ENCODE measurements at regions not wholly inside any gene's neighbourhood (a gene's known extent, or its start where the extent isn't known, plus 50 kb on each side); places are given as distances from the start of the nearest gene placed in this dataset.

GRCh38 chr3:82495655-82496054 lies 734.2 kb upstream of the GBE1 start:
- no peaks in the 10 kb centered on the region for H3K27me3 ChIP-seq
- DNase-seq: no peak
- intact Hi-C loops (cut with DNase I): no loop called here
- H3K27ac ChIP-seq: no peak overlapping the region
- WGBS, 4 donors: 51 to 94% (median 87%) methylated on average over 2 of the region's 2 CpGs
- H3K4me1 ChIP-seq (replicated peaks in 1 of 2): no peaks in the 10 kb centered on the region
- no peaks in the 10 kb centered on the region for H3K9me3 ChIP-seq (replicated peaks in 1 of 3)
- no peak overlapping the region for H3K4me3 ChIP-seq
- TF ChIP-seq, protein P1, sequence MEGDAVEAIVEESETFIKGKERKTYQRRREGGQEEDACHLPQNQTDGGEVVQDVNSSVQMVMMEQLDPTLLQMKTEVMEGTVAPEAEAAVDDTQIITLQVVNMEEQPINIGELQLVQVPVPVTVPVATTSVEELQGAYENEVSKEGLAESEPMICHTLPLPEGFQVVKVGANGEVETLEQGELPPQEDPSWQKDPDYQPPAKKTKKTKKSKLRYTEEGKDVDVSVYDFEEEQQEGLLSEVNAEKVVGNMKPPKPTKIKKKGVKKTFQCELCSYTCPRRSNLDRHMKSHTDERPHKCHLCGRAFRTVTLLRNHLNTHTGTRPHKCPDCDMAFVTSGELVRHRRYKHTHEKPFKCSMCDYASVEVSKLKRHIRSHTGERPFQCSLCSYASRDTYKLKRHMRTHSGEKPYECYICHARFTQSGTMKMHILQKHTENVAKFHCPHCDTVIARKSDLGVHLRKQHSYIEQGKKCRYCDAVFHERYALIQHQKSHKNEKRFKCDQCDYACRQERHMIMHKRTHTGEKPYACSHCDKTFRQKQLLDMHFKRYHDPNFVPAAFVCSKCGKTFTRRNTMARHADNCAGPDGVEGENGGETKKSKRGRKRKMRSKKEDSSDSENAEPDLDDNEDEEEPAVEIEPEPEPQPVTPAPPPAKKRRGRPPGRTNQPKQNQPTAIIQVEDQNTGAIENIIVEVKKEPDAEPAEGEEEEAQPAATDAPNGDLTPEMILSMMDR (IDR thresholded peaks at IDR 0.05): no peak
- TF ChIP-seq POLR2A (IDR thresholded peaks at IDR 0.05): no peak
- no peaks in the 10 kb centered on the region for H3K36me3 ChIP-seq (replicated peaks in 1 of 2)

DNA sequence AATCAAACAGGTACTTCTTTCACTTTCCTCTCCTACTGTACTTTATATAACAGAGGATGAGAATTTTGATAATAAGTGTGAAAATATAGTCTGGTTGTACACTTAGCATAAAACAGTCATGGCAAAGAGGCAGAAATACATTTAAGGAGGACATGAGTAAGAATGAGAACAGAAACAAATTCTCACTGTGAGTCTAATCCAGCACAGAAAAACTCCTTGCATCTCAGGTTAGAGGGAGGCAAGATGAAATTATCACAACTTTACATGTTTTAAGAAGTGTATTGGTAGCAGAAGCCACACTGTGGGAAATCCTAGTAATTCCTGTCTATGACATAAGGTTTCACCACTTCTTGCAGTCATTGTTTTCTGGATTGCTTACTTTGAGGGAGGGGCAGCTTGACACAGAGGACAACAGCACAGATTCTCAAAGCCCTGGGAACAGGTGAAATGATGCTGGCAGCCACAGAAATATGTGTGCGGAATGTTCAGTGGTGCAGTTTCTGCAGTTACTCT lies 733.6 kb upstream of the GBE1 start:
- Histone ChIP-seq H3K27ac (no peak overlapping the region), H3K4me1 (replicated peaks in 1 of 2) (no peaks in the 10 kb centered on the region), H3K36me3 (replicated peaks in 1 of 2) (no peaks in the 10 kb centered on the region), H3K27me3 (no peaks in the 10 kb centered on the region), H3K9me3 (replicated peaks in 1 of 3) (no peaks in the 10 kb centered on the region), H3K4me3 (no peak overlapping the region)
- TF ChIP-seq, protein P1 (IDR thresholded peaks at IDR 0.05): no peak
- no peak for TF ChIP-seq POLR2A (IDR thresholded peaks at IDR 0.05)
- 90 to 100% (median 93%) methylated on average over 1 of the region's 1 CpG for WGBS, 4 donors
- DNase-seq: no peak
- intact Hi-C loops (cut with DNase I): no loop called here

DNA sequence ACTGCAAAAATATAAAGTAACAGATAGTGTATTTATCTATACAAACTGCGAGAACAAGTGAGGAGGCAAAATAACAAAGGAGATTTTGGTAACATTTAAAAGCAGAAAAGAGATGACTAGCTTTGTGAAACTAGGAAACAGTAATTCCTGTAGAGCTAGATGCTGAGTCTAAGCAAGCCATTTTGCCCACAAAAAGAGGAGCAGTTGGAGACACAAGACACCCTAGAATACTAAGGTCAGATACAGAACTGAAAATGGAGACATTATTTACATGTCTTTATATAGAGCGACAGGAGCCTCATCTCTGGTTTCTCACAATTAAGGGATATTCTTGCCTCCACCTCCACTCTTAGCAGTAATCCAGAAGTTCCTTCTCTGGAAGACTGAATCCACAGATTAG lies 732.4 kb upstream of the GBE1 start:
- TF ChIP-seq, protein P1 (IDR thresholded peaks at IDR 0.05): no peak
- no peak for TF ChIP-seq POLR2A (IDR thresholded peaks at IDR 0.05)
- Histone ChIP-seq H3K36me3 (replicated peaks in 1 of 2) (no peaks in the 10 kb centered on the region), H3K4me3 (no peak overlapping the region), H3K27ac (no peak overlapping the region), H3K4me1 (replicated peaks in 1 of 2) (no peaks in the 10 kb centered on the region), H3K27me3 (no peaks in the 10 kb centered on the region), H3K9me3 (replicated peaks in 1 of 3) (no peaks in the 10 kb centered on the region)
- WGBS, 4 donors: 79 to 97% (median 87%) methylated on average over 2 of the region's 2 CpGs
- DNase-seq: no peak
- intact Hi-C loops (cut with DNase I): no loop called here

GRCh38 chr3:82475306-82475705 lies 713.9 kb upstream of the GBE1 start:
- intact Hi-C loops (cut with DNase I): no loop called here
- no peak overlapping the region for H3K27ac ChIP-seq
- no peak for DNase-seq
- 84 to 100% (median 89%) methylated on average over 1 of the region's 1 CpG for WGBS, 4 donors
- H3K9me3 ChIP-seq (replicated peaks in 1 of 3): no peaks in the 10 kb centered on the region
- H3K4me1 ChIP-seq (replicated peaks in 1 of 2): no peaks in the 10 kb centered on the region
- H3K27me3 ChIP-seq: no peaks in the 10 kb centered on the region
- TF ChIP-seq POLR2A (IDR thresholded peaks at IDR 0.05): no peak
- TF ChIP-seq, protein P1 (IDR thresholded peaks at IDR 0.05): no peak
- H3K36me3 ChIP-seq (replicated peaks in 1 of 2): no peaks in the 10 kb centered on the region
- H3K4me3 ChIP-seq: no peak overlapping the region
